Mammary epithelial cell (primary cell): ENCODE measurements at regions not wholly inside any gene's neighbourhood (a gene's known extent, or its start where the extent isn't known, plus 50 kb on each side); places are given as distances from the start of the nearest gene placed in this dataset.

Experiments
- EZH2 ChIP-seq: IDR thresholded peaks from 2 replicates; pipeline ENCODE4 v1.6.1; 2012; ENCODE audit warnings: low read length, inconsistent platforms, borderline replicate concordance
- TF ChIP-seq, protein P1 (sequence below), 2 donors: IDR thresholded peaks in 1 of 2; conservative IDR thresholded peaks in 1 of 2; 2 replicates each; pipeline ENCODE4 v1.5.1; 2011 to 2012; ENCODE audit warnings: inconsistent platforms in 2 of 2, low read length in 2 of 2, mild to moderate bottlenecking in 2 of 2, control low read depth in 1 of 2, low read depth in 1 of 2; ENCODE audit not compliant: insufficient read depth in 1 of 2; ENCODE audit errors: extremely low read depth in 1 of 2

DNA sequence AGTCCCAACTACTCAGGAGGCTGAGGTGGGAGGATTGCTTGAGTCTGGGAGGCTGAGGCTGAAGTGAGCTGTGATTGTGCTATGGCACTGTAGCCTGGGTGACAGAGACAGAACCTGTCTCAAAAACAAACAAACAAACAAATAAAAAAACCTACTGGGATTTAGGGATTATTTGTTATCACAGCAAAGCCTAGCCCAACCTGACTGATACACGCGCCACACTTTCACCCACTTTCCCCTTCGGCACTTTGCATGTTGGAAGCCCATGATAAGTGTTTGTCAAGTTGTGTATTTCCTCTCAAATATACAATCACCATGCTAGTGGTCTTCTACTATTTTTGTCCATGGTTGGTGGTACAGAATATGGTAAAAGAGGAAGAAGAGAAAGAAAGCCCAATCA lies 50.5 kb upstream of the STC2 start:
- TF ChIP-seq, protein P1, sequence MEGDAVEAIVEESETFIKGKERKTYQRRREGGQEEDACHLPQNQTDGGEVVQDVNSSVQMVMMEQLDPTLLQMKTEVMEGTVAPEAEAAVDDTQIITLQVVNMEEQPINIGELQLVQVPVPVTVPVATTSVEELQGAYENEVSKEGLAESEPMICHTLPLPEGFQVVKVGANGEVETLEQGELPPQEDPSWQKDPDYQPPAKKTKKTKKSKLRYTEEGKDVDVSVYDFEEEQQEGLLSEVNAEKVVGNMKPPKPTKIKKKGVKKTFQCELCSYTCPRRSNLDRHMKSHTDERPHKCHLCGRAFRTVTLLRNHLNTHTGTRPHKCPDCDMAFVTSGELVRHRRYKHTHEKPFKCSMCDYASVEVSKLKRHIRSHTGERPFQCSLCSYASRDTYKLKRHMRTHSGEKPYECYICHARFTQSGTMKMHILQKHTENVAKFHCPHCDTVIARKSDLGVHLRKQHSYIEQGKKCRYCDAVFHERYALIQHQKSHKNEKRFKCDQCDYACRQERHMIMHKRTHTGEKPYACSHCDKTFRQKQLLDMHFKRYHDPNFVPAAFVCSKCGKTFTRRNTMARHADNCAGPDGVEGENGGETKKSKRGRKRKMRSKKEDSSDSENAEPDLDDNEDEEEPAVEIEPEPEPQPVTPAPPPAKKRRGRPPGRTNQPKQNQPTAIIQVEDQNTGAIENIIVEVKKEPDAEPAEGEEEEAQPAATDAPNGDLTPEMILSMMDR (conservative IDR thresholded peaks at IDR 0.05 in 1 of 2, IDR thresholded peaks at IDR 0.05 in 1 of 2; ENCODE audit: extremely low read depth in 1 of 2, insufficient read depth in 1 of 2, low read depth in 1 of 2, low read length in 2 of 2): no peak
- TF ChIP-seq EZH2: no peak
